Activated CD8-positive, alpha-beta T cell treated with anti-CD3 and anti-CD28 coated beads, Interleukin-2, amount 10 ng/mL, durations not matched to agents 7 days and 5 days (primary cell): ENCODE measurements at regions not wholly inside any gene's neighbourhood (a gene's known extent, or its start where the extent isn't known, plus 50 kb on each side); places are given as distances from the start of the nearest gene placed in this dataset.

Experiments
- ATAC-seq: fragments of 150-1000 bp; cut with Tn5 transposase; one replicate; pipeline ENCODE4 v1.10.0; 2021; ENCODE audit warnings: moderate library complexity
- CTCF ChIA-PET: fragments of 350-600 bp; sonication (Branson Sonifier 250); formaldehyde crosslinking; loops from one replicate; lab custom pipeline; 2021; ENCODE audit warnings: antibody characterized with exemption; lab: Charles Lee
- POLR2A ChIA-PET: fragments of 350-600 bp; sonication (Branson Sonifier 250); formaldehyde crosslinking; loops from one replicate; lab custom pipeline; 2021; ENCODE audit warnings: antibody characterized with exemption; lab: Charles Lee
- DNase-seq: peaks from one replicate; pipeline ENCODE4 v3.0.0-alpha.2; 2020
- H3K27ac Mint-ChIP-seq: one replicate; pipeline ENCODE4 v1.8.0; 2021; ENCODE audit warnings: mild to moderate bottlenecking, mixed read lengths
- H3K27me3 Mint-ChIP-seq: one replicate; pipeline ENCODE4 v1.8.0; 2021; ENCODE audit warnings: low read depth, mixed read lengths
- H3K36me3 Mint-ChIP-seq: one replicate; pipeline ENCODE4 v1.8.0; 2021; ENCODE audit warnings: low read depth, mixed read lengths
- H3K4me1 Mint-ChIP-seq: one replicate; pipeline ENCODE4 v1.8.0; 2021; ENCODE audit warnings: low read depth, mixed read lengths
- H3K4me3 Mint-ChIP-seq: one replicate; pipeline ENCODE4 v1.8.0; 2021; ENCODE audit warnings: mild to moderate bottlenecking, mixed read lengths
- H3K9me3 Mint-ChIP-seq: one replicate; pipeline ENCODE4 v1.8.0; 2022; ENCODE audit warnings: mixed read lengths; ENCODE audit not compliant: insufficient read depth

DNA sequence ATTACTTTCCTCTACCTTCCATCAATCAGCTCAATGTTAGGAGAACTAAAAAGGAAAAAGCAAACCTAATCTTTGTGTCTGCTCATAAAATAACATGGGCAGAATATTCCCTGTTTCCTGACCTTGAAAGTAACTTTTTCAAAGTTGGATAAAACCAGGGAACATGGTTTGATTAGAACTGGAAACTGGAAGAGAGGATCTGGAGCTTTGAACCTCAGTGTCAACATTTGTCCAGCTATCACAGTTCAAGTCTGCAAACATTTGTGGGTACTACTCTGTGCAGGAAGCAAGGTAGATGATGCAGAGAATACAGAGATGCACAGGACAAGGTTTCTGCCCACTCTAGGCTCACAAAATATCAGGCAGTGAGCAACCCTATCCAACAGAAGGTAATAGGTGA, 86.4 kb upstream of the TAB3 start:
- Mint-ChIP-seq H3K4me3 (no peak overlapping the region), H3K9me3 (no peaks in the 10 kb centered on the region), H3K27me3 (no peaks in the 10 kb centered on the region), H3K36me3 (no peaks in the 10 kb centered on the region), H3K27ac (no peak overlapping the region), H3K4me1 (peaks cover 12% of the 10 kb centered on the region)
- ChIA-PET POLR2A (no interaction called here), CTCF (no interaction called here)
- no peak for ATAC-seq
- no peak for DNase-seq

DNA sequence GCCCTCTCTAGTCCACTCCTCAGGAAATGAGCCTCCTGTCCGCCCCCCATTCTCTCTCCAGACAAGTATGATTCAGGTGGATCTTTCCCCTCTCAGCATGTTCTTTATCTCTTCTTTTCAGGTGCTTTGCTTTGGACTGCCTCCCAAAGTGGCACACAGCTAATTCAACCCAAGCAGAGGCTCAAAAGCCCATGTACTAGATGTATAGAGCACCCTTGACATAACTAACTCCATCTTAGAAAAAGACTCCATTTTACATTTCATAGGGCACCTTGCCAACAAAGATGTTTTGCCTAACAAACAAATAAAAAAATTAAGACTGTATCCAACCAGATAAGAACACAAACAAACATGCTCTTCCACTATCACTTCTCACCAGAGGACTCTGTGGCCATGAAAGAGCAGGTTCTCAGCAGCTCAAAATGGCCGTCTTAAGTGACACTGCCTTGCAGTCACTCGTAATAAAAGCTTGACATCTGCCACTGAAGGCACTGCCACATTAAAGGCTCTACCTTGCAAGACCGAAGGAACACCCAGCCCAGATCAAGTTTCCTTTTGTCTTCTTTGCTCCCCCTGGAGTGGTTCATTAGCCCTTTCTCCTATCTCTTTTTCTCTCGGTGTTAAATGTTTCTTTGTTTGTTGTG, 84.9 kb upstream of the TAB3 start:
- DNase-seq: no peak
- Mint-ChIP-seq H3K27ac (no peak overlapping the region), H3K9me3 (no peaks in the 10 kb centered on the region), H3K27me3 (no peaks in the 10 kb centered on the region), H3K36me3 (no peaks in the 10 kb centered on the region), H3K4me1 (peaks cover 12% of the 10 kb centered on the region), H3K4me3 (no peak overlapping the region)
- ChIA-PET CTCF (no interaction called here), POLR2A (no interaction called here)
- no peak for ATAC-seq

DNA sequence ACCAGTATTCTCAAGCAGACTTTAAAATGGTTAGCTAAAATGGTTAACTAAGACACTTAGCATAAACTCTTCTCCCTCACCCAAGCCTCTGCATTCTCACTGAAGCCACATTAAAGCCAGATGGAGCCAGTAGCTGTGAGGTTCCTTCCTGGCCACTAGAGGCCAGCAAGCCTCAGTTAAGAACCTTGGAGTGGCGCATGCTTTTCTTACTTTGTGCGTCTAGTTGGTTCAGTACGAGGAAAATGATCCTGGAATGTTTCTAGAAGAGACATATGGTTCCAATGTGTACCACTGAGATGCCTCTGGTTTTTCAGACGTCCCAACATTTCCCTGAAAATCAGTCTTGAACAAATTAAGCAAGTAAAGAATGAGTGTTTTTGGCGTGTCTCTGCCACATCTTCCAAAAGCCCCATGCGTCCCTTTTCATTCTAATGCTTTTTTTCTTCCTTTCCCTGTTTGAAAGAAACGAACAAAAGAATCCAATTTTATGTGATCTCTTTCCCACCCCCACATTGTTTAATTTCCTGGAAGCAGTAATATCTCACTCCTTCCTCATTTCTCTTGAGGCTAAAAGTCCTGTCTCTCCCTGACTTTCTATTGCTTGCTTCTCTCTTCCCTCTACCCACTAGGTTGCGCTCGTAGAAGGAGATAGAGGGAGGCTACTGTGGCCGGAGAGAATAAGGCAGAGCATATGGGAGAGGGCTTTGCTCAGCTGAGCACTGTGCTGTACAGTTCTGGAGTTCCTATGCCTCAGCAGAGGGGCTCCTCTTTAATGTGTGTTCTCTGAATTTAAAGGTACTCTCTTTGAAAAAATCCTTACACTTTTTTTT, 82.9 kb upstream of the TAB3 start:
- no peaks in the 10 kb centered on the region for H3K9me3 Mint-ChIP-seq
- POLR2A ChIA-PET: no interaction called here
- CTCF ChIA-PET: interaction anchor here (0.7 to 1.3 kb wide), 7 partner anchors 9 to 237 kb away, joined by 3 to 6 read pairs (median 4); no protein-coding TSS in a partner anchor

DNA sequence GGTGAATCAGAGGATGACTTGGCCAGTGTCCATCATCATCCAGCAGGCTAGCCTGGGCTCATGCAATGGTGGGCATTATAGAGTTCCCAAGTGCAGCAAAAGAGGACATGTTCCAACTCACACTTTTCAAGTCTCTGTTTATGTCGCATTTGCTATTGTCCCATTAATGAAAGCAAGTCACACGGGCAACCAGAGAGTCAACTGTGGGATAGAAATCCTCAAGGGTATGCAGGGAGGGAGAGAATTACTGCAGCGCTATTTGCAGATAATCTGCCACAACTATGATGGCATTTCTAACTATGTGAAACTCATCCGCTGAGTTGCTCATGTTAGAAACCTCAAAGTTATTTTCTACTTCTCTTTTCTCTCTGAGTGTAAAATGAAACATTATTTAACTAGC, 78.5 kb upstream of the TAB3 start:
- peaks cover 4% of the 10 kb centered on the region for H3K4me1 Mint-ChIP-seq
- no peak for ATAC-seq
- H3K27me3 Mint-ChIP-seq: no peaks in the 10 kb centered on the region
- ChIA-PET POLR2A (no interaction called here), CTCF (no interaction called here)
- no peaks in the 10 kb centered on the region for H3K9me3 Mint-ChIP-seq
- no peak overlapping the region for H3K4me3 Mint-ChIP-seq
- DNase-seq: no peak
- H3K27ac Mint-ChIP-seq: no peak overlapping the region
- no peaks in the 10 kb centered on the region for H3K36me3 Mint-ChIP-seq

More for the DNA sequence above, 82.9 kb upstream of the TAB3 start:
- ATAC-seq (peak; percentile 88), DNase-seq (peak; percentile 33)
- Mint-ChIP-seq H3K36me3 (no peaks in the 10 kb centered on the region), H3K27ac (no peak overlapping the region), H3K4me1 (peaks cover 12% of the 10 kb centered on the region), H3K4me3 (peak overlapping the region; percentile 27), H3K27me3 (no peaks in the 10 kb centered on the region)

DNA sequence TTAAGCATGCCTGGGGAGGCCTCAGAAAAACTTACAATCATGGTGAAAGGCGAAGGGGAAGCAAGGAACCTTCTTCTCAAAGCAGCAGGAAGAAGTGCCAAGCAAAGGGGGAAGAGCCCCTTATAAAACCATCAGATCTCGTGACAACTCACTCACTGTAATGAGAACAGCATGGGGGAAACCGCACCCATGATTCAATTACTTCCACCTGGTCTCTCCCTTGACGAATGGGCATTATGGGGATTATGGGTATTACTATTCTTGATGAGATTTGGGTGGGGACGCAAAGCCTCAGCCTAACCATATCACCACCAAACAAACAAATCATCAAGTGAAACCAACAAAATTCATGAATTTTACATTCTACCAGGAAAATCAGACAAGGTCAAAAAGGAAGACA, 76.7 kb upstream of the TAB3 start:
- POLR2A ChIA-PET: no interaction called here
- H3K4me1 Mint-ChIP-seq: no peaks in the 10 kb centered on the region
- H3K27me3 Mint-ChIP-seq: no peaks in the 10 kb centered on the region
- ATAC-seq: no peak
- DNase-seq: no peak
- H3K4me3 Mint-ChIP-seq: no peak overlapping the region
- H3K27ac Mint-ChIP-seq: no peak overlapping the region
- H3K36me3 Mint-ChIP-seq: no peaks in the 10 kb centered on the region
- H3K9me3 Mint-ChIP-seq: no peaks in the 10 kb centered on the region
- CTCF ChIA-PET: no interaction called here

DNA sequence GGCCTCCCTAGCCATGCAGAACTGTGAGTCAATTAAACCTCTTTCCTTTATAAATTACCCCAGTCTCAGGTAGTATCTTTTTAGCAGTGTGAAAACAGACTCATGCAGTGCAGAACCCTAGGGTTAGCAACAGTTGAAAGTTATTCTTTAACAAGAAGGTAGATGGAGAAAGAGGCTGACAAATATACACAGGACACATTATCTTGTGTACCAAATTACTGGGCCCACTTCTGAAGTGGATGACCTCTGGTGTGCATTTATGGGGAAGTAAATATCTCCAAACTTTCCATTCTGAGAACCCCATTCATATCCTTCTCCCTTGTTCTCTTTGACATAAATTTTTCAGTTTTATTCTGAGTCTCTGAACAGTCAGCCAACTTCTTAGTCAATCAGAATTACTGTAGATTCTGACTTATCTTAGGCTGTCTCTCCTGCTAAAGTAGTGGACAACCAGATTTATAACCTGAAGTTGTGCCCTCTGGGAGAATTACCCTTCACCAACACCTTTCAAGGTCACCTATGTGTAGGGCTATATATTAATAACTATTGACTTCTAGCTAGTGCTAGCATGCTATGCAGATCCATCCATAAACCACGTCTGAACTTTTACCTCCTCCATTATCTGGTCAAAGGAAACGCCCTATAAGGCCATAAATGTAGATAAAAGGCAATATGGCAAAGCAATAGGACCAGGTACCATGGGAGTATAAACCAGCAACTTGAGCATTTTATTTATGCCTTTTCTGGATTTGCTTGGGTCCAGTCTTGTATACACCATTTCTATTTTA, 72.5 kb upstream of the TAB3 start:
- Mint-ChIP-seq H3K36me3 (no peaks in the 10 kb centered on the region), H3K27me3 (no peaks in the 10 kb centered on the region), H3K4me3 (no peak overlapping the region), H3K4me1 (no peaks in the 10 kb centered on the region), H3K27ac (no peak overlapping the region), H3K9me3 (no peaks in the 10 kb centered on the region)
- DNase-seq (no peak), ATAC-seq (no peak)
- CTCF ChIA-PET: no interaction called here
- POLR2A ChIA-PET: no interaction called here

DNA sequence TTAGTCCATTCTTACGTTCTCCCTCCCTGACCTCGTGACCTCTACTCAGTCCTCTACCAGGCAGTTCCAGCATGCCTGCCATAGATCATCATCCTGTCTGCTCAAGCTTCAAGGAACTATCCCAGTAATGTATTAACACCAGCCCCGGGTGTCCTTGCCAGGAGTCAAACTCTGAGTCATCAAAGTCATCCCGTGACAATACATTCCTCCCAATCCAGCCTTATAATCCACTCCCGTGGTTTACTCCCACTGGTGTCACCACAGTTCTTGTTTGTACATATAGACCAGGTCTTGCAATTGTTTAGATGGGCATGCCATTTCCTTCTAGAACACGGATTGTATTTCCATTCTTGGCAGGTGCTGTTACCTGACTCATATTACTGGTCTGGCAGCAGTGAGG, 68.7 kb upstream of the TAB3 start:
- no peak overlapping the region for H3K4me3 Mint-ChIP-seq
- H3K27ac Mint-ChIP-seq: no peak overlapping the region
- no peaks in the 10 kb centered on the region for H3K4me1 Mint-ChIP-seq
- ATAC-seq: no peak
- ChIA-PET POLR2A (no interaction called here), CTCF (no interaction called here)
- H3K36me3 Mint-ChIP-seq: no peaks in the 10 kb centered on the region
- H3K9me3 Mint-ChIP-seq: no peaks in the 10 kb centered on the region
- no peak for DNase-seq
- no peaks in the 10 kb centered on the region for H3K27me3 Mint-ChIP-seq

DNA sequence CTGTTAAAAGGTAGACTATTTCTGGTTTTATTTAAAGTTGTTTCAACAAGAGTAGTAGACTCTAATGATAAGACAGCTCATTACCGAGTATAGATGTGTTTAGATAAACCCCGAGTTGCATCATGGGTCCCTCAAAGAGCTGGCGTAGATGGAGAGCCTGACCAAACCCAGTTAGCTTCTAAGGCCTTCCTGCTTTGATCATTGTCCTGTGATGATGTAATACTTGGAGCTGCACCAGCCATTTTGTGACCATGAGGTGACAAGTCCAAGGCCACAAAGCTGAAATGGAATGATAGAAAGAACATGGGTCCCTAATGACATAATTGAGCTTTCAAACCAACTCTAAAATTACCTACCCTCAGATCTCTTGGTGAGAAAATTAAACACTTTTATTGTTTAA, 66.6 kb upstream of the TAB3 start:
- H3K36me3 Mint-ChIP-seq: no peaks in the 10 kb centered on the region
- ChIA-PET POLR2A (no interaction called here), CTCF (interaction anchor here (1.2 kb wide), 1 partner anchor 11 kb away, joined by 4 read pairs; no protein-coding TSS in a partner anchor)
- H3K4me1 Mint-ChIP-seq: no peaks in the 10 kb centered on the region
- H3K27ac Mint-ChIP-seq: no peak overlapping the region
- DNase-seq (no peak), ATAC-seq (no peak)
- no peaks in the 10 kb centered on the region for H3K27me3 Mint-ChIP-seq
- no peaks in the 10 kb centered on the region for H3K9me3 Mint-ChIP-seq
- no peak overlapping the region for H3K4me3 Mint-ChIP-seq

DNA sequence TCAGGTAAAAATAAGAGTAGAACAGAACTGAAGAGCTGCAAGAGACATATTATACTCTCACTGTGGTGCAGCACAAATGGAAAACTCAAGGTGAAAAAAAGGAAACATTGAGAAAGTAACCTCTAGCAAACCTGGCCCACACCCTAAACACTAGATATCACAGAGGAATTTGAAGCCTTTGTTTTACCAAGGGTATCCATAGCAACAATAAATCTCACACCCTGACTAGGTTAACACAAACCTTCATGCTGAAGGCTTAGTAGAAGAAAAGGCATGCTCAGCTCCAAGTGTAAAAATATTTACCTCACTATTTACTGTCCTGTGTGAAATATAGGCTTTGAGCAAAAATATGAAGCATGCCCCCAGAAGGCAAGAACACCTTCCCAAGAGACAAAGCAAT, 61.9 kb upstream of the TAB3 start:
- Mint-ChIP-seq H3K27me3 (no peaks in the 10 kb centered on the region), H3K4me3 (no peak overlapping the region), H3K4me1 (no peaks in the 10 kb centered on the region), H3K9me3 (no peaks in the 10 kb centered on the region), H3K27ac (no peak overlapping the region), H3K36me3 (no peaks in the 10 kb centered on the region)
- ATAC-seq (no peak), DNase-seq (no peak)
- CTCF ChIA-PET: no interaction called here
- POLR2A ChIA-PET: no interaction called here

DNA sequence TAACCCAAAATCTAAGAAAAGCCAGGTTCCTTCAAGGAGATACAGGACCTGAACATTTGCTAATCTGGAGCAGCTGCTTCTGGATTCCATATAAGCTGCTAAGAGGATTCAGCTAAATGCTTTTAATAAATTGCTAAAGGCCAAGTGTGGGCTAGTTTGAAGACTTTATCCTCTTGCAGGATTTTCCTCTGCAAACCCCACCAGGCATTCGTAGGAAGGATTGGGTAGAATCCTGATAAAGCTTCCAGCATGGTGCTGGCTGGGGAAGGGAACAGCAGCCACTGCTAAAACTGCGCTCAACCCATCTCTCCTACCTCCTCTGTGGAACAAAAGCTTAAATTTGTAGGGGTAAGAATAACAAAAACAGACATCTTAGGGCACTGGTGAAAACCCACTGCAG, 61.3 kb upstream of the TAB3 start:
- DNase-seq: no peak
- ChIA-PET CTCF (no interaction called here), POLR2A (no interaction called here)
- Mint-ChIP-seq H3K27me3 (no peaks in the 10 kb centered on the region), H3K9me3 (no peaks in the 10 kb centered on the region), H3K36me3 (no peaks in the 10 kb centered on the region), H3K27ac (no peak overlapping the region), H3K4me1 (no peaks in the 10 kb centered on the region), H3K4me3 (no peak overlapping the region)
- no peak for ATAC-seq

DNA sequence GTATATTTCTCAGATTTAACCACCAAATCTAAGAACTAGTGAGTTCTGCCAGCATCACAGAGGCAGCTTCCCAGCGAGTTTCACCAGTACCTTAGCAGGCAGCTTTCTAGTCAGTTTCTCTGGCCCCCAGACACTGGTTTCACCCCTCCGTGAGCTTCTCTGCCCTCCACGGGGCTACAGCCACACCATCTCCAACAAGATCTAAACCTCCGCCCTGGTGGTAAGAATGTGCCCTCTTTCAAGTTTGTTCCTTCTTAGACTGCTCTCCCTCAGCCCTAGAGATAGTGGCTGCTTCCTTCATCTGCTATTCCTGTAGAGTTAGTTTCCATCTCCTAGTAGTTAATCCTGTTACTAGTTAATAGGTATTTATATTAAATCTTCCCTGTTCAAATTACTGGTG, 60.5 kb upstream of the TAB3 start:
- DNase-seq: no peak
- no peak for ATAC-seq
- POLR2A ChIA-PET: no interaction called here
- CTCF ChIA-PET: no interaction called here
- Mint-ChIP-seq H3K4me3 (no peak overlapping the region), H3K27me3 (no peaks in the 10 kb centered on the region), H3K36me3 (no peaks in the 10 kb centered on the region), H3K4me1 (no peaks in the 10 kb centered on the region), H3K27ac (no peak overlapping the region), H3K9me3 (no peaks in the 10 kb centered on the region)

DNA sequence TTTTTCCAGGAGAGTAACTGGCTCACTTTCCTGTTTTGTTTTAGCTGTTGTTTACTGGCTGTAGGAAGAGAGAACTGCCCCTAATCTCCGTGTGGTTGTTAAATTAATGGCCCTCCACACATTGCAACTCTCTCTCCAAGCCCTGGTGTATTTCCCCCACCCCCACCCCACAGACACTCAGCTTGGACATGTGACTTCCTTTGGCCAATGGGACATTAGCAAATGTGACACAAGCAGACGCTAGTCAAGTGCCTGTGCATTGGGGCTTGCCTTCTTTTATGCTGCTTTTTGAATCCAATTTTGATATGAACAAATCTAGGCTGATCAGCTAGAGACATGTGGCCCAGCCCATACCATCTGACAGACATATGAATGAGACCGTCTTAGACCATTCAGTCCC, 59.6 kb upstream of the TAB3 start:
- H3K4me1 Mint-ChIP-seq: no peaks in the 10 kb centered on the region
- ATAC-seq (no peak), DNase-seq (no peak)
- no peaks in the 10 kb centered on the region for H3K9me3 Mint-ChIP-seq
- ChIA-PET POLR2A (no interaction called here), CTCF (no interaction called here)
- no peaks in the 10 kb centered on the region for H3K36me3 Mint-ChIP-seq
- no peak overlapping the region for H3K4me3 Mint-ChIP-seq
- H3K27ac Mint-ChIP-seq: no peak overlapping the region
- H3K27me3 Mint-ChIP-seq: no peaks in the 10 kb centered on the region
